Stomach smooth muscle (tissue), 2 donors: ENCODE measurements at regions not wholly inside any gene's neighbourhood (a gene's known extent, or its start where the extent isn't known, plus 50 kb on each side); places are given as distances from the start of the nearest gene placed in this dataset.

Source experiments
- H3K27ac ChIP-seq: one replicate; pipeline ENCODE4 v1.7.0; 2013; ENCODE audit warnings: mild to moderate bottlenecking, low read length, inconsistent platforms
- H3K27me3 ChIP-seq, 2 donors: one replicate each; pipeline ENCODE4 v1.7.0; 2013; ENCODE audit warnings: low read length in 2 of 2; ENCODE audit not compliant: insufficient read depth in 2 of 2, control insufficient read depth in 1 of 2
- H3K36me3 ChIP-seq, 2 donors: one replicate each; pipeline ENCODE4 v1.7.0; 2013; ENCODE audit warnings: low read length in 2 of 2; ENCODE audit not compliant: control insufficient read depth in 2 of 2, insufficient read depth in 2 of 2
- H3K4me1 ChIP-seq: one replicate; pipeline ENCODE4 v1.7.0; 2013; ENCODE audit warnings: low read length; ENCODE audit not compliant: control insufficient read depth, insufficient read depth
- H3K4me3 ChIP-seq, 2 donors: one replicate each; pipeline ENCODE4 v1.7.0; 2013; ENCODE audit warnings: low read length in 2 of 2
- H3K9ac ChIP-seq, 2 donors: one replicate each; pipeline ENCODE4 v1.7.0; 2013; ENCODE audit warnings: low read length in 2 of 2, mild to moderate bottlenecking in 1 of 2
- H3K9me3 ChIP-seq, 2 donors: one replicate each; pipeline ENCODE4 v1.7.0; 2013; ENCODE audit warnings: low read length in 2 of 2; ENCODE audit not compliant: control insufficient read depth in 2 of 2
- donor health status: healthy.
- donor health status: Pancreatic carcinoma.

GRCh38 chr14:98591161-98591560, 680.8 kb downstream of the BCL11B start:
- no peaks in the 10 kb centered on the region for H3K36me3 ChIP-seq
- H3K9ac ChIP-seq, result no peak overlapping the region
- H3K9me3 ChIP-seq, result no peaks in the 10 kb centered on the region

GRCh38 chr14:98592611-98593170, 679.3 kb downstream of the BCL11B start:
- H3K4me1 ChIP-seq, result no peaks in the 10 kb centered on the region
- H3K27ac ChIP-seq, result no peak overlapping the region
- H3K4me3 ChIP-seq, result no peak overlapping the region
- no peak overlapping the region for H3K9ac ChIP-seq
- no peaks in the 10 kb centered on the region for H3K36me3 ChIP-seq
- H3K9me3 ChIP-seq, result peaks cover 0 to 3% of the 10 kb centered on the region in 2 donors
- H3K27me3 ChIP-seq, result no peaks in the 10 kb centered on the region

More at GRCh38 chr14:98591161-98591560, 680.8 kb downstream of the BCL11B start:
- H3K4me1 ChIP-seq, result no peaks in the 10 kb centered on the region
- H3K4me3 ChIP-seq, result no peak overlapping the region
- H3K27me3 ChIP-seq, result no peaks in the 10 kb centered on the region
- H3K27ac ChIP-seq, result no peak overlapping the region

- Histone ChIP-seq H3K9me3 (peaks cover 0 to 3% of the 10 kb centered on the region in 2 donors), H3K4me1 (no peaks in the 10 kb centered on the region), H3K4me3 (no peak overlapping the region), H3K27ac (no peak overlapping the region), H3K9ac (no peak overlapping the region), H3K36me3 (no peaks in the 10 kb centered on the region), H3K27me3 (no peaks in the 10 kb centered on the region)
Observed at GRCh38 chr14:98593361-98593761, 678.6 kb downstream of the BCL11B start.

GRCh38 chr14:98594156-98594555, 677.8 kb downstream of the BCL11B start:
- Histone ChIP-seq H3K4me3 (no peak overlapping the region), H3K27me3 (no peaks in the 10 kb centered on the region), H3K4me1 (no peaks in the 10 kb centered on the region), H3K9me3 (peaks cover 0 to 3% of the 10 kb centered on the region in 2 donors), H3K36me3 (no peaks in the 10 kb centered on the region), H3K27ac (no peak overlapping the region), H3K9ac (no peak overlapping the region)

GRCh38 chr14:98598576-98598975, 673.4 kb downstream of the BCL11B start:
- no peaks in the 10 kb centered on the region for H3K27me3 ChIP-seq
- no peaks in the 10 kb centered on the region for H3K36me3 ChIP-seq
- H3K9me3 ChIP-seq, result peaks cover 0 to 3% of the 10 kb centered on the region in 2 donors
- no peak overlapping the region for H3K4me3 ChIP-seq
- no peak overlapping the region for H3K9ac ChIP-seq
- no peak overlapping the region for H3K27ac ChIP-seq
- H3K4me1 ChIP-seq, result no peaks in the 10 kb centered on the region

GRCh38 chr14:98599082-98599481, 672.9 kb downstream of the BCL11B start:
- Histone ChIP-seq H3K27ac (no peak overlapping the region), H3K36me3 (no peaks in the 10 kb centered on the region), H3K9ac (no peak overlapping the region), H3K4me1 (no peaks in the 10 kb centered on the region), H3K27me3 (no peaks in the 10 kb centered on the region), H3K9me3 (peaks cover 0 to 3% of the 10 kb centered on the region in 2 donors), H3K4me3 (no peak overlapping the region)

- Histone ChIP-seq H3K9me3 (no peaks in the 10 kb centered on the region), H3K9ac (no peak overlapping the region), H3K4me1 (no peaks in the 10 kb centered on the region), H3K27me3 (peaks cover 0 to 3% of the 10 kb centered on the region in 2 donors), H3K36me3 (no peaks in the 10 kb centered on the region), H3K27ac (no peak overlapping the region), H3K4me3 (no peak overlapping the region)
Observed at GRCh38 chr14:98602983-98603382, 669.0 kb downstream of the BCL11B start.

GRCh38 chr14:98605043-98605442, 667.0 kb downstream of the BCL11B start:
- no peak overlapping the region for H3K9ac ChIP-seq
- H3K36me3 ChIP-seq, result no peaks in the 10 kb centered on the region
- no peak overlapping the region for H3K4me3 ChIP-seq
- H3K4me1 ChIP-seq, result no peaks in the 10 kb centered on the region
- H3K27me3 ChIP-seq, result peaks cover 0 to 6% of the 10 kb centered on the region in 2 donors
- H3K9me3 ChIP-seq, result no peaks in the 10 kb centered on the region
- H3K27ac ChIP-seq, result no peak overlapping the region

- no peak overlapping the region for H3K9ac ChIP-seq
- no peaks in the 10 kb centered on the region for H3K36me3 ChIP-seq
- peaks cover 0 to 6% of the 10 kb centered on the region in 2 donors for H3K27me3 ChIP-seq
- H3K4me1 ChIP-seq, result no peaks in the 10 kb centered on the region
- no peaks in the 10 kb centered on the region for H3K9me3 ChIP-seq
- no peak overlapping the region for H3K27ac ChIP-seq
- H3K4me3 ChIP-seq, result no peak overlapping the region
Observed at GRCh38 chr14:98606041-98606640, 665.9 kb downstream of the BCL11B start.

GRCh38 chr14:98606816-98607215, 665.2 kb downstream of the BCL11B start:
- H3K9ac ChIP-seq, result no peak overlapping the region

GRCh38 chr14:98607341-98607910, 664.6 kb downstream of the BCL11B start:
- H3K9ac ChIP-seq, result no peak overlapping the region
- peaks cover 0 to 6% of the 10 kb centered on the region in 2 donors for H3K27me3 ChIP-seq
- no peak overlapping the region for H3K4me3 ChIP-seq
- no peaks in the 10 kb centered on the region for H3K4me1 ChIP-seq
- no peaks in the 10 kb centered on the region for H3K9me3 ChIP-seq
- no peak overlapping the region for H3K27ac ChIP-seq
- no peaks in the 10 kb centered on the region for H3K36me3 ChIP-seq

More at GRCh38 chr14:98606816-98607215, 665.2 kb downstream of the BCL11B start:
- H3K9me3 ChIP-seq, result no peaks in the 10 kb centered on the region
- H3K27me3 ChIP-seq, result peaks cover 0 to 6% of the 10 kb centered on the region in 2 donors
- no peak overlapping the region for H3K4me3 ChIP-seq
- no peaks in the 10 kb centered on the region for H3K36me3 ChIP-seq
- no peaks in the 10 kb centered on the region for H3K4me1 ChIP-seq
- no peak overlapping the region for H3K27ac ChIP-seq
